ENCODE measurements at regions not wholly inside any gene's neighbourhood (a gene's known extent, or its start where the extent isn't known, plus 50 kb on each side); places are given as distances from the start of the nearest gene placed in this dataset.
"Not testable (repeated sequence)": the region's sequence is repeated elsewhere in the genome, so short reads cannot be mapped to it uniquely, and the experiment has no call there.

DNA sequence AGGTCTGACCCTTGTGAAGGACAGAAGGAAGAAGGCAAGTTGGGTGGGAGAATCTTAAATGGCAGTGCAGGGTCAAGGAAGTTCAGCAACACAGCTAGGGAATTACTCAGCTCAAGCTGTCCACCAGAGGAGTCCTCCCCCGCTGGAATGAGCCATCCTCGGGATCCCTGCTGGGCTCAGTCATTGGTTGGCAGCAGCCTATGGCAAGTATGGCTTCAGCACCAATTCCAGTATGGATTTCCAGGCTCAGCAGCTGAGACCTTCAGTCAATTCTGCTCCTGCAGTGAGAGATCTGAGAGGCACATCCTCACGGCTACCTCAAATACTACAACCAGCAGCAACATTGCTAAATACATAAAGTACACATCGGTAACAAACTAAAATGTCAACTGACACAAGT is 280.6 kb upstream of the PIK3R1 start:
- Histone ChIP-seq H3K9me3 (ENCODE audit: insufficient read depth, low read depth, low read length) (no peaks in the 10 kb centered on the region), H3K9ac (ENCODE audit: low read length) (no peak overlapping the region), H3K4me3 (ENCODE audit: insufficient read depth, low read depth, low read length) (no peak overlapping the region), H4K20me1 (ENCODE audit: insufficient read depth, low read length) (no peaks in the 10 kb centered on the region), H2AFZ (ENCODE audit: low read depth, low read length) (no peak overlapping the region), H3K36me3 (ENCODE audit: insufficient read depth, low read length) (no peaks in the 10 kb centered on the region), H3K27me3 (ENCODE audit: insufficient read depth, low read length) (no peaks in the 10 kb centered on the region), H3K27ac (ENCODE audit: low read depth, low read length) (no peak overlapping the region), H3K4me1 (ENCODE audit: insufficient read depth, low read length) (no peaks in the 10 kb centered on the region), H3K79me2 (ENCODE audit: insufficient read depth, low read length) (no peaks in the 10 kb centered on the region), H3K4me2 (ENCODE audit: low read length) (no peak overlapping the region)
- no peaks in the 10 kb centered on the region for H3K27me3 Mint-ChIP-seq (ENCODE audit: low read depth, unreplicated experiment)
- FAIRE-seq (no peak), DNase-seq (ENCODE audit: low read depth) (no peak)
- no peaks in the 10 kb centered on the region for H3K36me3 Mint-ChIP-seq (ENCODE audit: low read depth, unreplicated experiment)
- H3K27ac Mint-ChIP-seq (ENCODE audit: unreplicated experiment) = peak overlapping the region; percentile 11
- no peak for TF ChIP-seq EZH2 (IDR thresholded peaks at IDR 0.05; ENCODE audit: insufficient read depth, low read length)
- TF ChIP-seq, protein P1, sequence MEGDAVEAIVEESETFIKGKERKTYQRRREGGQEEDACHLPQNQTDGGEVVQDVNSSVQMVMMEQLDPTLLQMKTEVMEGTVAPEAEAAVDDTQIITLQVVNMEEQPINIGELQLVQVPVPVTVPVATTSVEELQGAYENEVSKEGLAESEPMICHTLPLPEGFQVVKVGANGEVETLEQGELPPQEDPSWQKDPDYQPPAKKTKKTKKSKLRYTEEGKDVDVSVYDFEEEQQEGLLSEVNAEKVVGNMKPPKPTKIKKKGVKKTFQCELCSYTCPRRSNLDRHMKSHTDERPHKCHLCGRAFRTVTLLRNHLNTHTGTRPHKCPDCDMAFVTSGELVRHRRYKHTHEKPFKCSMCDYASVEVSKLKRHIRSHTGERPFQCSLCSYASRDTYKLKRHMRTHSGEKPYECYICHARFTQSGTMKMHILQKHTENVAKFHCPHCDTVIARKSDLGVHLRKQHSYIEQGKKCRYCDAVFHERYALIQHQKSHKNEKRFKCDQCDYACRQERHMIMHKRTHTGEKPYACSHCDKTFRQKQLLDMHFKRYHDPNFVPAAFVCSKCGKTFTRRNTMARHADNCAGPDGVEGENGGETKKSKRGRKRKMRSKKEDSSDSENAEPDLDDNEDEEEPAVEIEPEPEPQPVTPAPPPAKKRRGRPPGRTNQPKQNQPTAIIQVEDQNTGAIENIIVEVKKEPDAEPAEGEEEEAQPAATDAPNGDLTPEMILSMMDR (IDR thresholded peaks at IDR 0.05; ENCODE audit: insufficient read depth, low read depth, low read length) = no peak
- no peak overlapping the region for H3K4me3 Mint-ChIP-seq (ENCODE audit: unreplicated experiment)
- no peaks in the 10 kb centered on the region for H3K9me3 Mint-ChIP-seq (ENCODE audit: unreplicated experiment)
- H3K4me1 Mint-ChIP-seq (ENCODE audit: low read depth, unreplicated experiment) = no peaks in the 10 kb centered on the region

DNA sequence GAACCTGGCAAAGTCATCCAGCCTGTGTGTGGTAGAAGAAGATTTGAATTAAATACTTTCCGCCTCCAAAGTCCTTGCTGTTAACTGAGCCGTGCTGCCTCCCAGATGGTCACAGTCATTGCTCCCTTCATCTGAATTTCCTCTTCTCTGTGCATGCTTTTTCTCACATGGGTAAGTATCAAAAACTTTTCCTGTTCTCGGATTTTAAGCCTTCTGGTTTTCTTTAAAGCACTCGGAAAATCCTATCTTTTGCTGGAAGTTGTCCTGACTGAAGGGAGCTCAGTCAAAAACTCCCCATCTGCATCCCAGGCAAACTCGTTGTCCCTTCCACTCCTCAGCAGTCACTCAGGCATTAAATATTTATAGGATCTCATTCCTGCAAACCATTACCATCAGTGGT is 290.0 kb upstream of the PIK3R1 start:
- H3K79me2 ChIP-seq (ENCODE audit: insufficient read depth, low read length) = no peaks in the 10 kb centered on the region
- H3K4me1 ChIP-seq (ENCODE audit: insufficient read depth, low read length) = no peaks in the 10 kb centered on the region
- TF ChIP-seq, protein P1 (IDR thresholded peaks at IDR 0.05; ENCODE audit: insufficient read depth, low read depth, low read length) = no peak
- no peak for TF ChIP-seq EZH2 (IDR thresholded peaks at IDR 0.05; ENCODE audit: insufficient read depth, low read length)
- no peak for FAIRE-seq
- H2AFZ ChIP-seq (ENCODE audit: low read depth, low read length) = no peak overlapping the region
- no peaks in the 10 kb centered on the region for H3K9me3 ChIP-seq (ENCODE audit: insufficient read depth, low read depth, low read length)
- H3K27me3 ChIP-seq (ENCODE audit: insufficient read depth, low read length) = no peaks in the 10 kb centered on the region
- Mint-ChIP-seq H3K4me3 (ENCODE audit: unreplicated experiment) (no peak overlapping the region), H3K4me1 (ENCODE audit: low read depth, unreplicated experiment) (no peaks in the 10 kb centered on the region), H3K27me3 (ENCODE audit: low read depth, unreplicated experiment) (peaks cover 6% of the 10 kb centered on the region), H3K27ac (ENCODE audit: unreplicated experiment) (no peak overlapping the region), H3K9me3 (ENCODE audit: unreplicated experiment) (peaks cover 2% of the 10 kb centered on the region), H3K36me3 (ENCODE audit: low read depth, unreplicated experiment) (no peaks in the 10 kb centered on the region)
- H3K4me3 ChIP-seq (ENCODE audit: insufficient read depth, low read depth, low read length) = no peak overlapping the region
- no peak overlapping the region for H3K4me2 ChIP-seq (ENCODE audit: low read length)
- H3K27ac ChIP-seq (ENCODE audit: low read depth, low read length) = no peak overlapping the region
- no peak overlapping the region for H3K9ac ChIP-seq (ENCODE audit: low read length)
- H3K36me3 ChIP-seq (ENCODE audit: insufficient read depth, low read length) = no peaks in the 10 kb centered on the region
- no peaks in the 10 kb centered on the region for H4K20me1 ChIP-seq (ENCODE audit: insufficient read depth, low read length)
- DNase-seq (ENCODE audit: low read depth) = no peak

DNA sequence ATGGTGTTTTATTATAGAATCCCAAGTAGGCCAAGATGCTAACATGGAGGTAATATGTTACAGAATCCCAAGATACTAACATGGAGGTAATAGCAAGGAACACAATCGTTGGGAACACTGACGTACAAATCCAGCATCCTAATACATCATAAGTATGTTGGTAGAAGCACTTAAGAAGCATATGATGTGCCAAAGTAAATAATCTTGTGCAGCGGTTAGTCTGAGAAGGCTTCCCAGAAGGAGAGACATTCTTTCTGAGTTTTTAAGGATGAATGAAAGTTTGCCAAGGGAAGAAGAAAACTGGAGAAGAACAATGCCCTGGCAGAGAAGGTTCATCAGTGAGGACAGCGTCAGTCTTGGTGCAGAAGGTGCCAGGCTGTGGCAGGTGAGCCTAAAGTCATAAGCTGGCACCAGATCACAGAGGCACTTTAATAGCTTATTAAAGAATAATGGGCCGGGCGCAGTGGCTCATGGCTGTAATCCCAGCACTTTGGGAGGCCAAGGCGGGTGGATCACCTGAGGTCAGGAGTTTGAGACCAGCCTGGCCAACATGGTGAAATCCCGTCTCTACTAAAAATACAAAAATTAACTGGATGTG is 294.5 kb upstream of the PIK3R1 start:
- Histone ChIP-seq H3K27ac (ENCODE audit: low read depth, low read length) (no peak overlapping the region), H2AFZ (ENCODE audit: low read depth, low read length) (no peak overlapping the region), H3K4me1 (ENCODE audit: insufficient read depth, low read length) (no peaks in the 10 kb centered on the region), H3K9me3 (ENCODE audit: insufficient read depth, low read depth, low read length) (no peaks in the 10 kb centered on the region), H3K4me2 (ENCODE audit: low read length) (no peak overlapping the region), H3K79me2 (ENCODE audit: insufficient read depth, low read length) (no peaks in the 10 kb centered on the region), H4K20me1 (ENCODE audit: insufficient read depth, low read length) (no peaks in the 10 kb centered on the region), H3K36me3 (ENCODE audit: insufficient read depth, low read length) (no peaks in the 10 kb centered on the region), H3K9ac (ENCODE audit: low read length) (no peak overlapping the region), H3K27me3 (ENCODE audit: insufficient read depth, low read length) (no peaks in the 10 kb centered on the region), H3K4me3 (ENCODE audit: insufficient read depth, low read depth, low read length) (no peak overlapping the region)
- no peak for TF ChIP-seq EZH2 (IDR thresholded peaks at IDR 0.05; ENCODE audit: insufficient read depth, low read length)
- peak; percentile 55 for DNase-seq (ENCODE audit: low read depth)
- no peaks in the 10 kb centered on the region for H3K36me3 Mint-ChIP-seq (ENCODE audit: low read depth, unreplicated experiment)
- H3K4me1 Mint-ChIP-seq (ENCODE audit: low read depth, unreplicated experiment) = no peaks in the 10 kb centered on the region
- H3K4me3 Mint-ChIP-seq (ENCODE audit: unreplicated experiment) = no peak overlapping the region
- no peak overlapping the region for H3K27ac Mint-ChIP-seq (ENCODE audit: unreplicated experiment)
- H3K27me3 Mint-ChIP-seq (ENCODE audit: low read depth, unreplicated experiment) = peaks cover 8% of the 10 kb centered on the region
- no peak for FAIRE-seq
- peaks cover 5% of the 10 kb centered on the region for H3K9me3 Mint-ChIP-seq (ENCODE audit: unreplicated experiment)

DNA sequence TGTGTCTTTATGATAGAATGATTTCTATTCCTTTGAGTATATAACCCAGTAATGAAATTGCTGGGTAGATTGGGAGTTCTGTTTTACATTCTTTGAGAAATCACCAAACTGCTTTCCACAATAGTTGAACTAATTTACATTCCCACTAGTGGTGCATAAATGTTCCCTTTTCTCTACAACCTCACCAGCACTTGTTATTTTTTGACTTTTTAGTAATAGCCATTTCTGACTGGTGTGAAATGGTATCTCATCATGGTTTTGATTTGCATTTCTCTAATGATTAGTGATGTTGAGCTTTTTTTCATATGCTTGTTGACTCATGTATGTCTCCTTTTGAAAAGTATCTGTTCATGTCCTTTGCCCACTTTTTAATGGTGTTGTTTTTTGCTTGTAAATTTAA is 296.0 kb upstream of the PIK3R1 start:
- H3K27me3 Mint-ChIP-seq (ENCODE audit: low read depth, unreplicated experiment); H3K27ac ChIP-seq (ENCODE audit: low read depth, low read length); H3K4me2 ChIP-seq (ENCODE audit: low read length); FAIRE-seq; H3K36me3 ChIP-seq (ENCODE audit: insufficient read depth, low read length); H3K27ac Mint-ChIP-seq (ENCODE audit: unreplicated experiment); H3K4me1 Mint-ChIP-seq (ENCODE audit: low read depth, unreplicated experiment); H4K20me1 ChIP-seq (ENCODE audit: insufficient read depth, low read length); H3K9ac ChIP-seq (ENCODE audit: low read length); H3K9me3 ChIP-seq (ENCODE audit: insufficient read depth, low read depth, low read length); H2AFZ ChIP-seq (ENCODE audit: low read depth, low read length); H3K36me3 Mint-ChIP-seq (ENCODE audit: low read depth, unreplicated experiment); H3K9me3 Mint-ChIP-seq (ENCODE audit: unreplicated experiment); DNase-seq (ENCODE audit: low read depth); H3K79me2 ChIP-seq (ENCODE audit: insufficient read depth, low read length); H3K27me3 ChIP-seq (ENCODE audit: insufficient read depth, low read length); H3K4me1 ChIP-seq (ENCODE audit: insufficient read depth, low read length); H3K4me3 Mint-ChIP-seq (ENCODE audit: unreplicated experiment); H3K4me3 ChIP-seq (ENCODE audit: insufficient read depth, low read depth, low read length): not testable (repeated sequence)

All from astrocyte (in vitro differentiated cells and primary cell).